Naive thymus-derived CD4-positive, alpha-beta T cell (primary cell): ENCODE measurements at regions not wholly inside any gene's neighbourhood (a gene's known extent, or its start where the extent isn't known, plus 50 kb on each side); places are given as distances from the start of the nearest gene placed in this dataset.

Source experiments
- ATAC-seq: fragments of 150-1000 bp; cut with Tn5 transposase; 2 replicates; pipeline ENCODE4 v1.10.0; 2021; ENCODE audit warnings: mild to moderate bottlenecking, moderate library complexity
- CTCF ChIA-PET: fragments of 350-600 bp; sonication (Branson Sonifier 250); formaldehyde crosslinking; loops from one replicate; lab custom pipeline; 2021; ENCODE audit warnings: antibody characterized with exemption; lab: Charles Lee
- POLR2A ChIA-PET: fragments of 350-600 bp; sonication (Branson Sonifier 250); formaldehyde crosslinking; loops from one replicate; lab custom pipeline; 2021; ENCODE audit warnings: antibody characterized with exemption, inconsistent platforms; lab: Charles Lee
- DNase-seq, 9 donors: peaks; one replicate each; pipeline versions ENCODE4 v3.0.0 to v3.0.0-alpha.2; 2020 to 2022; ENCODE audit warnings: mixed read lengths in 1 of 9
- H3K27ac ChIP-seq: one replicate; pipeline ENCODE4 v1.7.0; 2013; ENCODE audit warnings: mild to moderate bottlenecking, low read depth, low read length, moderate library complexity
- H3K27me3 ChIP-seq, 2 donors: one replicate each; pipeline ENCODE4 v1.7.0; 2013; ENCODE audit warnings: low read length in 2 of 2, mild to moderate bottlenecking in 2 of 2, moderate library complexity in 2 of 2; ENCODE audit not compliant: control insufficient read depth in 2 of 2, insufficient read depth in 2 of 2
- H3K36me3 ChIP-seq, 3 experiments: 1 replicate in 2 of 3; 2 replicates in 1 of 3; pipeline ENCODE4 v1.7.0; 2013; ENCODE audit warnings: low read length in 3 of 3, mild to moderate bottlenecking in 3 of 3, moderate library complexity in 1 of 3; ENCODE audit not compliant: insufficient read depth in 3 of 3, control insufficient read depth in 2 of 3
- H3K4me1 ChIP-seq, 2 donors: one replicate each; pipeline ENCODE4 v1.7.0; 2013; ENCODE audit warnings: low read length in 2 of 2, mild to moderate bottlenecking in 2 of 2, moderate library complexity in 1 of 2; ENCODE audit not compliant: control insufficient read depth in 2 of 2, insufficient read depth in 2 of 2
- H3K4me3 ChIP-seq: 2 replicates; pipeline ENCODE4 v1.7.0; 2013; ENCODE audit warnings: mild to moderate bottlenecking, low read length
- H3K9me3 ChIP-seq, 3 experiments: 1 replicate in 2 of 3; 2 replicates in 1 of 3; pipeline ENCODE4 v1.7.0; 2013; ENCODE audit warnings: low read length in 3 of 3; ENCODE audit not compliant: control insufficient read depth in 2 of 3
- H3K27ac Mint-ChIP-seq, 9 donors: one replicate each; pipeline ENCODE4 v1.8.0; 2020 to 2022; ENCODE audit warnings: mixed read lengths in 9 of 9, mild to moderate bottlenecking in 8 of 9, moderate library complexity in 5 of 9, inconsistent platforms in 2 of 9
- H3K27me3 Mint-ChIP-seq, 5 donors: one replicate each; pipeline ENCODE4 v1.8.0; 2021 to 2022; ENCODE audit warnings: mixed read lengths in 5 of 5, mild to moderate bottlenecking in 1 of 5
- H3K36me3 Mint-ChIP-seq, 5 donors: one replicate each; pipeline ENCODE4 v1.8.0; 2020 to 2022; ENCODE audit warnings: mixed read lengths in 5 of 5, mild to moderate bottlenecking in 3 of 5, inconsistent platforms in 1 of 5
- H3K4me1 Mint-ChIP-seq, 7 donors: one replicate each; pipeline ENCODE4 v1.8.0; 2020 to 2022; ENCODE audit warnings: mixed read lengths in 7 of 7, mild to moderate bottlenecking in 3 of 7, inconsistent platforms in 1 of 7
- H3K4me3 Mint-ChIP-seq, 10 donors: one replicate each; pipeline ENCODE4 v1.8.0; 2020 to 2022; ENCODE audit warnings: mild to moderate bottlenecking in 10 of 10, mixed read lengths in 10 of 10, moderate library complexity in 6 of 10, inconsistent platforms in 2 of 10
- H3K9me3 Mint-ChIP-seq, 11 donors: one replicate each; pipeline ENCODE4 v1.8.0; 2020 to 2022; ENCODE audit warnings: mixed read lengths in 11 of 11, mild to moderate bottlenecking in 4 of 11, inconsistent platforms in 1 of 11, moderate library complexity in 1 of 11
- intact Hi-C, 2 donors: fragments of 100-400 bp; cut with micrococcal nuclease; formaldehyde crosslinking; loops; one replicate each; pipeline ENCODE4 v1.15.1; 2023

- no peaks in the 10 kb centered on the region for H3K27me3 ChIP-seq
- no peak overlapping the region for H3K4me3 ChIP-seq
- DNase-seq (no peak), ATAC-seq (no peak)
- H3K36me3 ChIP-seq: no peaks in the 10 kb centered on the region
- H3K36me3 Mint-ChIP-seq: no peaks in the 10 kb centered on the region
- intact Hi-C loops: no loop called here
- no peak overlapping the region for H3K27ac Mint-ChIP-seq
- no peaks in the 10 kb centered on the region for H3K4me1 Mint-ChIP-seq
- POLR2A ChIA-PET: no interaction called here
- no peaks in the 10 kb centered on the region for H3K4me1 ChIP-seq
- no peak overlapping the region for H3K27ac ChIP-seq
- no peak overlapping the region for H3K4me3 Mint-ChIP-seq
- H3K9me3 ChIP-seq: no peaks in the 10 kb centered on the region
- CTCF ChIA-PET: no interaction called here
- peaks cover 4 to 23% (median 10%) of the 10 kb centered on the region in 5 donors for H3K27me3 Mint-ChIP-seq
- H3K9me3 Mint-ChIP-seq: no peaks in the 10 kb centered on the region
Measured at GRCh38 chr5:155952486-155953089, 374.4 kb upstream of the SGCD start.

GRCh38 chr5:155953335-155953734 lies 373.6 kb upstream of the SGCD start:
- Histone ChIP-seq H3K27me3 (no peaks in the 10 kb centered on the region), H3K4me1 (no peaks in the 10 kb centered on the region), H3K9me3 (no peaks in the 10 kb centered on the region), H3K4me3 (no peak overlapping the region), H3K27ac (no peak overlapping the region), H3K36me3 (no peaks in the 10 kb centered on the region)
- Mint-ChIP-seq H3K27me3 (peaks cover 4 to 23% (median 10%) of the 10 kb centered on the region in 5 donors), H3K36me3 (no peaks in the 10 kb centered on the region), H3K4me1 (no peaks in the 10 kb centered on the region), H3K9me3 (no peaks in the 10 kb centered on the region), H3K27ac (no peak overlapping the region), H3K4me3 (no peak overlapping the region)
- ChIA-PET CTCF (no interaction called here), POLR2A (no interaction called here)
- no peak for DNase-seq
- intact Hi-C loops: no loop called here
- no peak for ATAC-seq

- H3K27me3 Mint-ChIP-seq: peaks cover under 1 to 22% (median 8%) of the 10 kb centered on the region in 5 donors
- H3K4me3 Mint-ChIP-seq: no peak overlapping the region
- H3K9me3 ChIP-seq: no peaks in the 10 kb centered on the region
- POLR2A ChIA-PET: no interaction called here
- no peaks in the 10 kb centered on the region for H3K4me1 ChIP-seq
- H3K4me1 Mint-ChIP-seq: no peaks in the 10 kb centered on the region
- H3K27me3 ChIP-seq: no peaks in the 10 kb centered on the region
- H3K36me3 Mint-ChIP-seq: no peaks in the 10 kb centered on the region
- DNase-seq (no peak), ATAC-seq (no peak)
- H3K36me3 ChIP-seq: no peaks in the 10 kb centered on the region
- H3K9me3 Mint-ChIP-seq: no peaks in the 10 kb centered on the region
- no peak overlapping the region for H3K4me3 ChIP-seq
- CTCF ChIA-PET: interaction anchor here (0.6 kb wide), 1 partner anchor 936 kb away, joined by 4 read pairs; no protein-coding TSS in a partner anchor
- H3K27ac ChIP-seq: no peak overlapping the region
- intact Hi-C loops: no loop called here
- H3K27ac Mint-ChIP-seq: no peak overlapping the region
Measured at GRCh38 chr5:155954701-155955445, 372.1 kb upstream of the SGCD start.

GRCh38 chr5:155957884-155958283 lies 369.1 kb upstream of the SGCD start:
- Histone ChIP-seq H3K27me3 (no peaks in the 10 kb centered on the region), H3K36me3 (no peaks in the 10 kb centered on the region), H3K27ac (no peak overlapping the region), H3K4me1 (no peaks in the 10 kb centered on the region), H3K4me3 (no peak overlapping the region), H3K9me3 (no peaks in the 10 kb centered on the region)
- ATAC-seq (no peak), DNase-seq (no peak)
- intact Hi-C loops: no loop called here
- ChIA-PET POLR2A (no interaction called here), CTCF (no interaction called here)
- peaks cover 0 to 1% (median 0%) of the 10 kb centered on the region in 7 donors for H3K4me1 Mint-ChIP-seq
- H3K36me3 Mint-ChIP-seq: no peaks in the 10 kb centered on the region
- no peak overlapping the region for H3K4me3 Mint-ChIP-seq
- H3K27me3 Mint-ChIP-seq: peaks cover 0 to 8% (median 4%) of the 10 kb centered on the region in 5 donors
- no peak overlapping the region for H3K27ac Mint-ChIP-seq
- H3K9me3 Mint-ChIP-seq: no peaks in the 10 kb centered on the region

- Histone ChIP-seq H3K36me3 (no peaks in the 10 kb centered on the region), H3K27me3 (no peaks in the 10 kb centered on the region), H3K9me3 (no peaks in the 10 kb centered on the region), H3K27ac (no peak overlapping the region), H3K4me1 (no peaks in the 10 kb centered on the region), H3K4me3 (no peak overlapping the region)
- no peak overlapping the region for H3K4me3 Mint-ChIP-seq
- intact Hi-C loops: no loop called here
- H3K9me3 Mint-ChIP-seq: no peaks in the 10 kb centered on the region
- peaks cover 0 to 1% (median 0%) of the 10 kb centered on the region in 7 donors for H3K4me1 Mint-ChIP-seq
- H3K36me3 Mint-ChIP-seq: no peaks in the 10 kb centered on the region
- no peak overlapping the region for H3K27ac Mint-ChIP-seq
- peaks cover 0 to 9% (median 4%) of the 10 kb centered on the region in 5 donors for H3K27me3 Mint-ChIP-seq
- POLR2A ChIA-PET: no interaction called here
- DNase-seq (no peak), ATAC-seq (no peak)
- CTCF ChIA-PET: no interaction called here
Measured at GRCh38 chr5:155959082-155959481, 367.9 kb upstream of the SGCD start.

GRCh38 chr5:155960177-155960576 lies 366.8 kb upstream of the SGCD start:
- intact Hi-C loops: no loop called here
- H3K27me3 ChIP-seq: no peaks in the 10 kb centered on the region
- peaks cover 0 to 9% (median 4%) of the 10 kb centered on the region in 5 donors for H3K27me3 Mint-ChIP-seq
- no peak overlapping the region for H3K4me3 ChIP-seq
- H3K4me1 Mint-ChIP-seq: peaks cover 0 to 1% (median 0%) of the 10 kb centered on the region in 7 donors
- POLR2A ChIA-PET: no interaction called here
- no peaks in the 10 kb centered on the region for H3K4me1 ChIP-seq
- CTCF ChIA-PET: no interaction called here
- no peak overlapping the region for H3K27ac ChIP-seq
- DNase-seq (no peak), ATAC-seq (no peak)
- no peaks in the 10 kb centered on the region for H3K9me3 ChIP-seq
- H3K27ac Mint-ChIP-seq: no peak overlapping the region
- no peak overlapping the region for H3K4me3 Mint-ChIP-seq
- no peaks in the 10 kb centered on the region for H3K36me3 Mint-ChIP-seq
- peaks cover 0 to 7% (median 0%) of the 10 kb centered on the region in 11 donors for H3K9me3 Mint-ChIP-seq
- no peaks in the 10 kb centered on the region for H3K36me3 ChIP-seq

GRCh38 chr5:155969537-155969936 lies 357.4 kb upstream of the SGCD start:
- H3K36me3 ChIP-seq: no peaks in the 10 kb centered on the region
- Mint-ChIP-seq H3K27ac (no peak overlapping the region), H3K9me3 (peaks cover 0 to 23% (median 6%) of the 10 kb centered on the region in 11 donors), H3K36me3 (peaks cover 0 to 4% (median 0%) of the 10 kb centered on the region in 5 donors), H3K27me3 (peaks cover 2 to 19% (median 7%) of the 10 kb centered on the region in 5 donors), H3K4me1 (no peaks in the 10 kb centered on the region), H3K4me3 (no peak overlapping the region)
- CTCF ChIA-PET: no interaction called here
- H3K9me3 ChIP-seq: no peaks in the 10 kb centered on the region
- H3K27me3 ChIP-seq: no peaks in the 10 kb centered on the region
- no peak overlapping the region for H3K27ac ChIP-seq
- no peak overlapping the region for H3K4me3 ChIP-seq
- ATAC-seq (no peak), DNase-seq (no peak)
- intact Hi-C loops: no loop called here
- H3K4me1 ChIP-seq: no peaks in the 10 kb centered on the region
- POLR2A ChIA-PET: no interaction called here
